PFSK-1 (cell line): ENCODE measurements at regions not wholly inside any gene's neighbourhood (a gene's known extent, or its start where the extent isn't known, plus 50 kb on each side); places are given as distances from the start of the nearest gene placed in this dataset.

Experiments used
- FOXP2 ChIP-seq: optimal IDR thresholded peaks from 2 replicates; pipeline ENCODE3; 2011; ENCODE audit warnings: borderline replicate concordance, control low read depth, inconsistent platforms; ENCODE audit not compliant: insufficient read depth; ENCODE audit errors: extremely low read length, extremely low read depth
- POLR2AphosphoS5 ChIP-seq: IDR thresholded peaks from 2 replicates; pipeline ENCODE4 v1.6.1; 2012; ENCODE audit warnings: low read depth, mild to moderate bottlenecking, control low read depth, low read length, moderate library complexity
- SIN3A ChIP-seq: IDR thresholded peaks from 2 replicates; pipeline ENCODE4 v1.6.1; 2012; ENCODE audit warnings: mild to moderate bottlenecking, low read length, moderate library complexity, borderline replicate concordance; ENCODE audit not compliant: insufficient read depth
- TAF1 ChIP-seq: IDR thresholded peaks from 2 replicates; pipeline ENCODE4 v1.6.1; 2012; ENCODE audit warnings: low read length, control low read depth, borderline replicate concordance; ENCODE audit not compliant: insufficient read depth
- TF ChIP-seq, protein P1 (sequence below), 2 experiments: IDR thresholded peaks; 2 replicates each; pipeline versions ENCODE4 v1.6.1 to v1.8.0; 2011 to 2012; ENCODE audit warnings: low read depth in 2 of 2, low read length in 2 of 2, control low read depth in 1 of 2, inconsistent platforms in 1 of 2, mild to moderate bottlenecking in 1 of 2, moderate library complexity in 1 of 2; ENCODE audit not compliant: insufficient read depth in 1 of 2

DNA sequence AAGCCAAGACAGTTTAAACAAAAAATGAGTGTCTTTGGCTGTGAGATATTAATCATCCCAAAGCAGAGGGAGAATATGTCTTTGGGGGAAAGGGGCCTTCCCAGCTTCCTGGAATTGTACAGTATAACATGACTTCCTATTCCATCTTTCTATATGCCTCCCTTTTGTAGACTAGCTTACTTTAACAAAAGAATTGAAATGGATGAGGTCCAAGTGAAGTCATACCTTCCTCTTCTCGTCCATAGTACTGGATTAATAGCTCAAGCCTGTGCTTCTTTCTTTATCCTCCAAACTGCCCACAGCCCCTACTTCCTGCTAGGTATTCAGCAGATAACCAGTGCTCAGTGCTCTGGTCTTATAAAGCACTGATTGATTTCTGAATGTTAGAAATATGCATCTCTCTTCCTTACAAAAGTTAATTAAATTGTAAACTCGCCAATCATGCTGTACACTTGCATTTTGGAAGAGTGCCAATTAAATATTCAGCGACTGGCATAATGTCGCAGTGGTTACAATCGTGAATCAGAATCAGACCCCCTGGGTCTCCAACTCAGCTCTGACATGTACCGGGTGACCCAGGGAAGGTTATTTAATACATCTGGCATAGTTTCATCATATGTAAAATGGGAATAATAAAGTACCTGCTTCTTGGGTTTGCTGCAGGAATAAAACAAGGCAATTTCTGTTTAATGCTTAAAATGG is 325.1 kb downstream of the RND3 start:
- TF ChIP-seq TAF1 (no peak), FOXP2 (no peak), SIN3A (no peak), POLR2AphosphoS5 (no peak)
- TF ChIP-seq, protein P1, sequence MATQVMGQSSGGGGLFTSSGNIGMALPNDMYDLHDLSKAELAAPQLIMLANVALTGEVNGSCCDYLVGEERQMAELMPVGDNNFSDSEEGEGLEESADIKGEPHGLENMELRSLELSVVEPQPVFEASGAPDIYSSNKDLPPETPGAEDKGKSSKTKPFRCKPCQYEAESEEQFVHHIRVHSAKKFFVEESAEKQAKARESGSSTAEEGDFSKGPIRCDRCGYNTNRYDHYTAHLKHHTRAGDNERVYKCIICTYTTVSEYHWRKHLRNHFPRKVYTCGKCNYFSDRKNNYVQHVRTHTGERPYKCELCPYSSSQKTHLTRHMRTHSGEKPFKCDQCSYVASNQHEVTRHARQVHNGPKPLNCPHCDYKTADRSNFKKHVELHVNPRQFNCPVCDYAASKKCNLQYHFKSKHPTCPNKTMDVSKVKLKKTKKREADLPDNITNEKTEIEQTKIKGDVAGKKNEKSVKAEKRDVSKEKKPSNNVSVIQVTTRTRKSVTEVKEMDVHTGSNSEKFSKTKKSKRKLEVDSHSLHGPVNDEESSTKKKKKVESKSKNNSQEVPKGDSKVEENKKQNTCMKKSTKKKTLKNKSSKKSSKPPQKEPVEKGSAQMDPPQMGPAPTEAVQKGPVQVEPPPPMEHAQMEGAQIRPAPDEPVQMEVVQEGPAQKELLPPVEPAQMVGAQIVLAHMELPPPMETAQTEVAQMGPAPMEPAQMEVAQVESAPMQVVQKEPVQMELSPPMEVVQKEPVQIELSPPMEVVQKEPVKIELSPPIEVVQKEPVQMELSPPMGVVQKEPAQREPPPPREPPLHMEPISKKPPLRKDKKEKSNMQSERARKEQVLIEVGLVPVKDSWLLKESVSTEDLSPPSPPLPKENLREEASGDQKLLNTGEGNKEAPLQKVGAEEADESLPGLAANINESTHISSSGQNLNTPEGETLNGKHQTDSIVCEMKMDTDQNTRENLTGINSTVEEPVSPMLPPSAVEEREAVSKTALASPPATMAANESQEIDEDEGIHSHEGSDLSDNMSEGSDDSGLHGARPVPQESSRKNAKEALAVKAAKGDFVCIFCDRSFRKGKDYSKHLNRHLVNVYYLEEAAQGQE (IDR thresholded peaks at IDR 0.05; ENCODE audit: insufficient read depth in 1 of 2, low read depth in 2 of 2, low read length in 2 of 2) = no peak

DNA sequence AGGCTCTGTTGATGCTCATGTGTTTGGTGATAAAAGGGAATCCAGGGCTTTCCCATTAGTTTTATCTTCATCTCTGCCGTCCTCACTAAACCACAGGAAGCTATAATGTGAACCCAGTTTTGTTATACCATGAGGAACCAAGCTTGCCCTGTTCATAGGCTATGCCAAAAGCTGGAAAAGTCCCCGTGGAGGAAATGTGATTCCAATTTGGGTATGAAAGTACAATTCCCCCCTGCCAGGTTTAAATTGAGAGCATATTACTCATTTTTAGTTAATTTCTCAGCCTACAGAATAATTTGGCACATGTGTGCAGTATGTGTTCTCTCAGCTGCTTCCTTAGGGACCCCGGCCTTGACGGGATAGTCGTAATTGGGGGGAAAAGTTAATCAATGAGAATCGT is 327.4 kb downstream of the RND3 start:
- TF ChIP-seq SIN3A = no peak
- TF ChIP-seq FOXP2 = no peak
- TF ChIP-seq POLR2AphosphoS5 = no peak
- no peak for TF ChIP-seq TAF1
- TF ChIP-seq, protein P1 (IDR thresholded peaks at IDR 0.05; ENCODE audit: insufficient read depth in 1 of 2, low read depth in 2 of 2, low read length in 2 of 2) = no peak

DNA sequence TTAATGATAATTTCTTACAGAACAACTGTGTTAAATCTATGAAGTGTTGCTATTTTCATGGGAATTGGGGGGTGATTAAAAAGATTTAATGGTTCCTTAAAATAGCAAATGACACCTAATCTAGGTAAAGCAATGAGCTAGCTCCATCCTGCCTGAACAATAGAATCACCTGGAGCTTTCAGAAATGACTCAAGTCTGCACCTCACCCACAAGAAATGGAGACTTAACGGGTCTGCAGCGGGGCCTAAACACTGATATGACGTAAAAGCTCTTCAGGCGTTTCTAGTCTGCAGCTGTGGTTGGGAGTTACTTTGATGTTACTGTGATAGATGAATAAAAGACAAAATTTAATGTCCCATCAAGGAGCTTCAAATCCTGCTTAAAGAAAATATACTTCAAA is 328.2 kb downstream of the RND3 start:
- TF ChIP-seq, protein P1 (IDR thresholded peaks at IDR 0.05; ENCODE audit: insufficient read depth in 1 of 2, low read depth in 2 of 2, low read length in 2 of 2) = no peak
- no peak for TF ChIP-seq FOXP2
- TF ChIP-seq SIN3A = no peak

DNA sequence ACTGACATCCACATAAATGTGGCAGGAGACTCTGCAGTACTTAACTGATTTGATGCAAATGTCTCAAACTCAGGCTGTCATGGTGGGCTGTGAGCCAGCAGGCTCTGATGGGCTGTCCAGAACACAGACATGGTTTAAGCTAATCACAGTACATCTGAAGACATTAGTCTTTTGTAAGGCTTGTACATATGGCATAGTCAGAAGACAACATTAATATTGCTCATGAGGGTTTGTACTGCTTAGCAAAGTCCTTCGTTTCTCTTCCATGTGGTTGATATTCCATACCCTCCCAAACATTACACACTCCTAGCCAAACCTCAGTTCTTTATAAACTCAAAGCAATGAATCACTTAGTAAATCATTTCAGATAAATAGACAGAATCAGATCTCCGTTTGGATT is 330.6 kb downstream of the RND3 start:
- TF ChIP-seq POLR2AphosphoS5 = no peak
- TF ChIP-seq, protein P1 (IDR thresholded peaks at IDR 0.05; ENCODE audit: insufficient read depth in 1 of 2, low read depth in 2 of 2, low read length in 2 of 2) = no peak
- TF ChIP-seq FOXP2 = no peak
- TF ChIP-seq TAF1 = no peak
- no peak for TF ChIP-seq SIN3A
